Choroid plexus epithelial cell (primary cell): ENCODE measurements at regions not wholly inside any gene's neighbourhood (a gene's known extent, or its start where the extent isn't known, plus 50 kb on each side); places are given as distances from the start of the nearest gene placed in this dataset.

Experiments used
- DNase-seq: peaks from one replicate; pipeline ENCODE4 v3.0.0-alpha.2; 2010; ENCODE audit warnings: low read depth
- H3K4me3 ChIP-seq: 2 replicates; pipeline ENCODE4 v1.5.1; 2011; ENCODE audit warnings: low read depth, mild to moderate bottlenecking, control low read depth, low read length, moderate library complexity
- TF ChIP-seq, protein P1 (sequence below): conservative IDR thresholded peaks from 2 replicates; pipeline ENCODE4 v1.5.1; 2011; ENCODE audit warnings: low read depth, mild to moderate bottlenecking, control low read depth, inconsistent platforms, low read length, moderate library complexity

DNA sequence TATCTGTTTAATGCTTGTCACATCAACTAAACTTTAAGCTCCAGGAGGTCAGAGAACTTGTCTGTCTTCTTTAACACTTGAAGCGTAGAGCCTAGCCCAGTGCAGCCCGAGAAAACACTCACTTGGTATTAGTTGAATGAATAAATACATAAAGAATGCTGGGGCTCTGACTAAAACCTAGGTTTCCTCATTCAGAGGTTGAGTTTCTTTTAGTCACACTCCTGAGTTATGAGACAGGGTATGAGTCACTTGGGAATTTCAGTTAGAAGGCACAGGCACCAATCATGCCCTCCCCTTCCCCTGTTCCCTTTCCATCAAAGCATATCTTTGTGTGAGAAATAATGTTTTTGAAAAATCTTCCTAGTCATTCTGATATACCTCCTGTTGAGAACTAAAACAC lies 589.8 kb upstream of the DPPA4 start:
- no peak overlapping the region for H3K4me3 ChIP-seq
- peak; percentile 97 for DNase-seq
- TF ChIP-seq, protein P1, sequence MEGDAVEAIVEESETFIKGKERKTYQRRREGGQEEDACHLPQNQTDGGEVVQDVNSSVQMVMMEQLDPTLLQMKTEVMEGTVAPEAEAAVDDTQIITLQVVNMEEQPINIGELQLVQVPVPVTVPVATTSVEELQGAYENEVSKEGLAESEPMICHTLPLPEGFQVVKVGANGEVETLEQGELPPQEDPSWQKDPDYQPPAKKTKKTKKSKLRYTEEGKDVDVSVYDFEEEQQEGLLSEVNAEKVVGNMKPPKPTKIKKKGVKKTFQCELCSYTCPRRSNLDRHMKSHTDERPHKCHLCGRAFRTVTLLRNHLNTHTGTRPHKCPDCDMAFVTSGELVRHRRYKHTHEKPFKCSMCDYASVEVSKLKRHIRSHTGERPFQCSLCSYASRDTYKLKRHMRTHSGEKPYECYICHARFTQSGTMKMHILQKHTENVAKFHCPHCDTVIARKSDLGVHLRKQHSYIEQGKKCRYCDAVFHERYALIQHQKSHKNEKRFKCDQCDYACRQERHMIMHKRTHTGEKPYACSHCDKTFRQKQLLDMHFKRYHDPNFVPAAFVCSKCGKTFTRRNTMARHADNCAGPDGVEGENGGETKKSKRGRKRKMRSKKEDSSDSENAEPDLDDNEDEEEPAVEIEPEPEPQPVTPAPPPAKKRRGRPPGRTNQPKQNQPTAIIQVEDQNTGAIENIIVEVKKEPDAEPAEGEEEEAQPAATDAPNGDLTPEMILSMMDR: no peak

DNA sequence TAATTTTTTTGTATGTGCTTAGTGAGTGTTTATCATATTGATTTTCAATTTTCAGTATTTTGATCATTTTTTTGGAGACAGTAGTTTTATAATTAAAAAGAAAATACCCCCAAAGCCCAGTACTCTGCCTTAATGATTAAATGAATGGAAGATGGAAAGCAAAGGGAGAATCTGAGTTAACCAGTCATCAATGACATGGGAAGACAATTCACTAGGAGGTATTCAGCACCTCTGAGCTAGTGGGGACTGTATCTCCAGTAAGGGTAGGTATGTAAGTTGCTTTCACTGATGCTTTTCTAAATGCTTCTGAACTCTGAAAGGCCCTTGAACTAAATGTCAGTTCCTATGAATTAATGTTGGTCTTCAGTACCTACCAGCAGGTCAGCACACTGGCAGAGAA lies 590.4 kb upstream of the DPPA4 start:
- TF ChIP-seq, protein P1: no peak
- no peak overlapping the region for H3K4me3 ChIP-seq
- DNase-seq: no peak

GRCh38 chr3:109930582-109930981 lies 593.2 kb upstream of the DPPA4 start:
- H3K4me3 ChIP-seq: no peak overlapping the region
- no peak for DNase-seq
- TF ChIP-seq, protein P1: no peak

DNA sequence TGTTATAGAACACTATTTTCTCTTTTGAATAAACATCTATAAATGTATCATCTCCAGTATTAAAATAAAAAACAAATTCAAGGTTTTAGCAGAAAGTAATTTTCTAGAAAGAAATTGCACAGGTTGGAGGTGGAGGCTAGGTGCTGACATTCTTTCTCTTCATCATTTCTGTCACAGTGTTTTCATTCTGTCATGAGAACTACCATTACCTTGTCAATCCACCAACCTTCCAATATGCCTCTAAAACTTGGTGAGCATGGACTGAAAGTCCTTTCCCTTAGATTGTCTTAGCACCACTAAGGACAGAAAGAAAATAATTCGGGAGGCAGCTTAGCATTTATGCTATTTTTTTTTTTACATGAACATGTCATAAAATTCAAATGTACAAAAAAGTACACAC lies 596.2 kb upstream of the DPPA4 start:
- no peak for DNase-seq
- TF ChIP-seq, protein P1: no peak
- H3K4me3 ChIP-seq: no peak overlapping the region

- TF ChIP-seq, protein P1: no peak
These were observed 602.5 kb upstream of the DPPA4 start for GRCh38 chr3:109939817-109940216.

DNA sequence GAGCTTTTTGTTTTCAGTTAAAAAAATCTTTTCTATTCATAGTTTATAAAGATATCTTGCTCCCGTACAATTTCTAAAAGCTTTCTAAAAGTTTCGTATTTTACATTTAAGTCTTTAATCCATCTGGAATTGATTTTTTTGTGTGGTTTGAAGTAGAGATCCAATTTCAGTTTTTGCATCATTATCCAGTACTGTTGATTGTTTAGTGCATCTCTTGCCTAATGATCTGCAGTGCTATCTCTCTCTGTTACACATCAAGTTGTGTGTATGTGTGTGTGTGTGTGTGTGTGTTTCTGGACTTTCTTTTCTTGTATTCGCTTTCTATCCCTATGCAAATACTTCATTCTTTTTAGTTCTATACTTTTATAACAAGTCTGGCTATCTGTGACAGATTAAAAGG lies 605.8 kb upstream of the DPPA4 start:
- TF ChIP-seq, protein P1: no peak
- DNase-seq: no peak
- H3K4me3 ChIP-seq: no peak overlapping the region

More at GRCh38 chr3:109939817-109940216, 602.5 kb upstream of the DPPA4 start:
- no peak overlapping the region for H3K4me3 ChIP-seq
- no peak for DNase-seq

DNA sequence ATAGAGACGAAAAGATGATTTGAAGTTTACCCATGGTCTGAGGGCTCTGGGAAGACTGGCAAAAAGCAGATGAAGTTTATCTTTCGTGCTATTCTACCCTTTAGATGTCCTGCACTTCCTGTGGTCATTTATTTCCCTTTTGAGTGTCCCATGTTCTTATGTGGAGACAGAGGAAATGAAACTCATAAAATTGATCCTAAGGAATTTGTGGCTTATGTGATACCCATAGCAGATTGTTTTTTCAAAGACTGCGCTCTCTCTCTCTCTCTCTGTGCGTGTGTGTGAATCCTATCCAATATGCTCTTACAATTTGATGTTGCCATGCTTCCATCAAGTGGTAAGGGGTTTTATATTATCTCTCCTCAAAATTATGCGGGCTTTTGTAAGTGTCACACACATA lies 607.5 kb upstream of the DPPA4 start:
- no peak for DNase-seq
- TF ChIP-seq, protein P1: no peak
- no peak overlapping the region for H3K4me3 ChIP-seq
